SK-N-MC (cell line): ENCODE measurements at regions not wholly inside any gene's neighbourhood (a gene's known extent, or its start where the extent isn't known, plus 50 kb on each side); places are given as distances from the start of the nearest gene placed in this dataset.

ENCODE experiments used
- EZH2 ChIP-seq: fragments of 200-600 bp; sonication (generic); IDR thresholded peaks from one replicate; pipeline ENCODE4 v1.6.1; 2017; ENCODE audit warnings: antibody characterized with exemption
- POLR2AphosphoS5 ChIP-seq: IDR thresholded peaks from 2 replicates; pipeline ENCODE4 v1.6.1; 2012; ENCODE audit warnings: mild to moderate bottlenecking, low read depth, low read length, borderline replicate concordance

- TF ChIP-seq POLR2AphosphoS5, result no peak
- TF ChIP-seq EZH2, result no peak
Measured at GRCh38 chr12:102740141-102740955, 176.7 kb downstream of the PAH start.
